GM20000 (cell line): ENCODE measurements at regions not wholly inside any gene's neighbourhood (a gene's known extent, or its start where the extent isn't known, plus 50 kb on each side); places are given as distances from the start of the nearest gene placed in this dataset.

Experiments
- DNase-seq: peaks from one replicate; pipeline ENCODE4 v3.0.0; 2012; ENCODE audit warnings: low spot score
- TF ChIP-seq, protein P1 (sequence below): IDR thresholded peaks from 2 replicates; pipeline ENCODE4 v1.5.1; 2012; ENCODE audit warnings: mild to moderate bottlenecking, control low read depth; ENCODE audit errors: extremely low read depth, missing control alignments

- no peak for DNase-seq
- TF ChIP-seq, protein P1, sequence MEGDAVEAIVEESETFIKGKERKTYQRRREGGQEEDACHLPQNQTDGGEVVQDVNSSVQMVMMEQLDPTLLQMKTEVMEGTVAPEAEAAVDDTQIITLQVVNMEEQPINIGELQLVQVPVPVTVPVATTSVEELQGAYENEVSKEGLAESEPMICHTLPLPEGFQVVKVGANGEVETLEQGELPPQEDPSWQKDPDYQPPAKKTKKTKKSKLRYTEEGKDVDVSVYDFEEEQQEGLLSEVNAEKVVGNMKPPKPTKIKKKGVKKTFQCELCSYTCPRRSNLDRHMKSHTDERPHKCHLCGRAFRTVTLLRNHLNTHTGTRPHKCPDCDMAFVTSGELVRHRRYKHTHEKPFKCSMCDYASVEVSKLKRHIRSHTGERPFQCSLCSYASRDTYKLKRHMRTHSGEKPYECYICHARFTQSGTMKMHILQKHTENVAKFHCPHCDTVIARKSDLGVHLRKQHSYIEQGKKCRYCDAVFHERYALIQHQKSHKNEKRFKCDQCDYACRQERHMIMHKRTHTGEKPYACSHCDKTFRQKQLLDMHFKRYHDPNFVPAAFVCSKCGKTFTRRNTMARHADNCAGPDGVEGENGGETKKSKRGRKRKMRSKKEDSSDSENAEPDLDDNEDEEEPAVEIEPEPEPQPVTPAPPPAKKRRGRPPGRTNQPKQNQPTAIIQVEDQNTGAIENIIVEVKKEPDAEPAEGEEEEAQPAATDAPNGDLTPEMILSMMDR = no peak
Observed at GRCh38 chr6:44776344-44776743, 388.8 kb downstream of the CDC5L start.

DNA sequence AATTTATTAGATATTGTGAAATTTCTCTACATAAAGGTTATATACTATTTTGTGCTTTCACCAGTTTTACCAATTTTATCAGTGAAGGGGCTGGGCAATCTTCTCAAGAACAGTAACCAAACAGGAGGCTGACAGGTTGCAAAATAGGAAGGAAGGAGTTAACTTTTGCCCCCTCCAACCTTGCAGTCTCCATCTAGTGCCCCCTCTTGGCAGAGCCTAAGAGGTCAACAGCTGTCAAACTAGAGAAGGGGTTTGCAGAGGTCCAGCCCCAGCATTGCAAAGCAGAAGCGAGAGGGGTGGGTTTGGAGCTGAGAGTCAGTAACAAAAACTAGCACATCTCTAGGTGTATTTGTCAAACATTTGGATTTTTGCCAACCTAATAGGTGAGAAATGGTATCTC, 391.0 kb downstream of the CDC5L start:
- no peak for DNase-seq
- TF ChIP-seq, protein P1 = no peak
